ENCODE measurements at regions not wholly inside any gene's neighbourhood (a gene's known extent, or its start where the extent isn't known, plus 50 kb on each side); places are given as distances from the start of the nearest gene placed in this dataset.
"Not testable (repeated sequence)": the region's sequence is repeated elsewhere in the genome, so short reads cannot be mapped to it uniquely, and the experiment has no call there.

GRCh38 chr2:95769256-95769655 lies 177.5 kb downstream of the TRIM43 start:
- DNase-seq (ENCODE audit: low read depth); H3K4me3 ChIP-seq (ENCODE audit: low read depth, low read length): not testable (repeated sequence)

- H3K4me3 ChIP-seq (ENCODE audit: low read depth, low read length); DNase-seq (ENCODE audit: low read depth): not testable (repeated sequence)
Observed at GRCh38 chr2:95770726-95771125, 178.9 kb downstream of the TRIM43 start.

- DNase-seq (ENCODE audit: low read depth), result peak; percentile 22
Observed at GRCh38 chr2:95774322-95775192, 182.8 kb downstream of the TRIM43 start.

GRCh38 chr2:95775193-95775531 lies 183.4 kb downstream of the TRIM43 start:
- H3K4me3 ChIP-seq (ENCODE audit: low read depth, low read length); DNase-seq (ENCODE audit: low read depth): not testable (repeated sequence)

More at GRCh38 chr2:95774322-95775192, 182.8 kb downstream of the TRIM43 start:
- not testable (repeated sequence) for H3K4me3 ChIP-seq (ENCODE audit: low read depth, low read length)
